ENCODE measurements at regions not wholly inside any gene's neighbourhood (a gene's known extent, or its start where the extent isn't known, plus 50 kb on each side); places are given as distances from the start of the nearest gene placed in this dataset.

DNA sequence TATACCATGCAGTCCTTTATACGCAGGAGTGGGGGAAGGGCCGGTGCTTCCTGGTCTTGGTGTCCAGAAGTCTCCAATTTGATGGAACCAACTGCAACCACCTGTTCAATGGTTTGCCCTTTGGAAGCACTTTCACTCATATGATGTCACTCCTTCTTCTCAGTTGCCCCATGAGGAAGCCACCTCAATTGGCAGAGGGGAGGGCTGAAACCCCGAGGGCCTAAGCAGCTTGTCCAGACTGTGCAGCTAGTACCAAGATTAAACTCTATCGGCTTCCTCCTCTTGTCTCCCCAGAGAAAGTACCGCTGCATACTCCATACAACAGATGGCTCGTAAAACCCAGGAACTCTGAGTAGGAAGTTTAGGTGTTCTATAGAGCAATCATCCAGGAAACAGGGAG, 789.4 kb downstream of the TYW1 start:
- intact Hi-C loops (cut with micrococcal nuclease), result no loop called here
- Mint-ChIP-seq H3K4me3 (no peak overlapping the region), H3K9me3 (peaks cover 12% of the 10 kb centered on the region), H3K27me3 (ENCODE audit: low read depth) (no peaks in the 10 kb centered on the region), H3K27ac (no peak overlapping the region), H3K4me1 (ENCODE audit: low read depth) (no peaks in the 10 kb centered on the region), H3K36me3 (ENCODE audit: low read depth) (no peaks in the 10 kb centered on the region)
- no peak for DNase-seq
- CTCF ChIA-PET, result no interaction called here

DNA sequence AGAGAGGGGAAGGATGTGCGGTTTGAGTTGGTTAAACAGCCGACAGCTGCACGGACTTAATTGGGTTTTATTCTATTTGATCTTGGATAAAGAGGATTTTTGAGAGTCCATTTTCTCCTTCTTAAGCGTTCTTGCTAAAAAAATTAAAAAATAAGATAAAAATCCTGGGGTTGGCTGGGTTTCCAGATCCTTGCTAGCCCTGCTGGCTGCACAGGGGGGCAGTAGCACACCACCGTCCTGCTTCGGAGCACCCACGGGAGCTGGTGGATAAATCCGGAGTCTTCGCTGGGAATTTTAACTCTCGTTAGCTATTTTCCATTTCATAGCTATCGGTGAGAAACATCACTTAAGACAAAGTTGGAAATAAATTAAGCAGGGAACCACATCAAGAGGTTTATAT, 792.0 kb downstream of the TYW1 start:
- DNase-seq, result no peak
- Mint-ChIP-seq H3K4me3 (no peak overlapping the region), H3K27me3 (ENCODE audit: low read depth) (no peaks in the 10 kb centered on the region), H3K36me3 (ENCODE audit: low read depth) (no peaks in the 10 kb centered on the region), H3K4me1 (ENCODE audit: low read depth) (no peaks in the 10 kb centered on the region), H3K9me3 (peaks cover 7% of the 10 kb centered on the region), H3K27ac (no peak overlapping the region)
- intact Hi-C loops (cut with micrococcal nuclease), result no loop called here
- CTCF ChIA-PET, result no interaction called here

DNA sequence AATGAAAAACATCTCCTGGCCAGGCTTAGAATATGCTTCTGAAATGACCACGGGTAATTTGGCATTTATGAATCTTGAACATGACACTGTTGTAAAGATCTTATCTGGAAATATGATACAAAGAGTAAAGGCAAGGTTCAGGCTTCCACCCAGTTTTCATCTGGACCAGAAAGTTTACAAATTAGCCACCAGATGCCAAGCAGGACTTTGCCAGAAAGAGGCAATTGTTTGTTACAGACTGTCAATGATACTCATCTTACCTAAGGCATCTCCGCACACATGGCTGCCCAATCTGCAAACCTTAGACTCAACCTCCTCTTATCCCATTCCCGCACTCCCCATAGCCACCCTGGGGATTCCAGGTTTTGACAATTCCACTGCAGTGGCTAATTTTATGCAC, 795.3 kb downstream of the TYW1 start:
- Mint-ChIP-seq H3K4me1 (ENCODE audit: low read depth) (no peaks in the 10 kb centered on the region), H3K9me3 (peaks cover 10% of the 10 kb centered on the region), H3K27me3 (ENCODE audit: low read depth) (no peaks in the 10 kb centered on the region), H3K4me3 (no peak overlapping the region), H3K36me3 (ENCODE audit: low read depth) (no peaks in the 10 kb centered on the region), H3K27ac (no peak overlapping the region)
- no peak for DNase-seq
- CTCF ChIA-PET, result no interaction called here
- intact Hi-C loops (cut with micrococcal nuclease), result no loop called here

DNA sequence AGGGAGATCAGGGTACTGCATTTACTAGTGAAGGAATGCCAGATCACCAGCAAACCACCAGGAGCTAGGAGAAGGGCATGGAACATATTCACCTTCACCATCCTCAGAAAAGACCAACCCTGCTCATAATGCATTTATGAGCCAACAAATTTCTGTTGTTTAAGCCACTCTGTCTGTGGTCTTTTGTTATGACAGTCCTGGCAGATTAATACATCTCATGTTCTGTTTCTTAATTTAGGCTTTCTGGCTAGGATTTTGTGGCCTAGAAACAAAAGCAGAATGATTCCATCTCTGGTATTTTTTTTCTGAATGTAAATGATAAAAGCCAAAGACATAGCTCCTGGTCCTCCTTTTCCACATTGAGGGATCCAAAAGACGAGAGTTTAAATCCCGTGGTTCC, 797.9 kb downstream of the TYW1 start:
- no peak for DNase-seq
- no peaks in the 10 kb centered on the region for H3K27me3 Mint-ChIP-seq (ENCODE audit: low read depth)
- H3K4me1 Mint-ChIP-seq (ENCODE audit: low read depth), result no peaks in the 10 kb centered on the region
- H3K36me3 Mint-ChIP-seq (ENCODE audit: low read depth), result no peaks in the 10 kb centered on the region
- H3K27ac Mint-ChIP-seq, result no peak overlapping the region
- intact Hi-C loops (cut with micrococcal nuclease), result no loop called here
- no peak overlapping the region for H3K4me3 Mint-ChIP-seq
- CTCF ChIA-PET, result no interaction called here
- peaks cover 8% of the 10 kb centered on the region for H3K9me3 Mint-ChIP-seq

DNA sequence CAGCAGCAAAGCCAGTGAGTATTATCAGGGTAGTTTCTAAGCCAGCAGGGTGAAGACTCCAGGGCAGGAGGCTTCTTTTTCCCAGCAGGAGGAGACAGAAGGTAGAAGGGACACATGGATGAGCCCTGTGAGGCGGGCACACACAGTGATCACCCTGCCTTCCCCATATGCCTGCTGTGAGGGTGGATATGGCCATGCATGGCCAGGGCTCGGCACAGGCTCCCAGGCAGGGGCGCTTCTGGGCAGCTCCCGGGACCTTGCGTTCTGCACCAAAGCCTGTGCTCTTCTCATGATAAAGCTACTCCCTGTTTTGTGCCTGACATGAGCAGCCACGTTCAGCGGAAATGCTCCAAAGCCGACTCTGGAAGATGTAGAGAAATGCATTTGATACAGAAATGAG, 807.2 kb downstream of the TYW1 start:
- Mint-ChIP-seq H3K27me3 (ENCODE audit: low read depth) (no peaks in the 10 kb centered on the region), H3K4me1 (ENCODE audit: low read depth) (no peaks in the 10 kb centered on the region), H3K27ac (no peak overlapping the region), H3K4me3 (no peak overlapping the region), H3K9me3 (peaks cover 24% of the 10 kb centered on the region), H3K36me3 (ENCODE audit: low read depth) (no peaks in the 10 kb centered on the region)
- no peak for DNase-seq
- intact Hi-C loops (cut with micrococcal nuclease), result no loop called here
- CTCF ChIA-PET, result no interaction called here

DNA sequence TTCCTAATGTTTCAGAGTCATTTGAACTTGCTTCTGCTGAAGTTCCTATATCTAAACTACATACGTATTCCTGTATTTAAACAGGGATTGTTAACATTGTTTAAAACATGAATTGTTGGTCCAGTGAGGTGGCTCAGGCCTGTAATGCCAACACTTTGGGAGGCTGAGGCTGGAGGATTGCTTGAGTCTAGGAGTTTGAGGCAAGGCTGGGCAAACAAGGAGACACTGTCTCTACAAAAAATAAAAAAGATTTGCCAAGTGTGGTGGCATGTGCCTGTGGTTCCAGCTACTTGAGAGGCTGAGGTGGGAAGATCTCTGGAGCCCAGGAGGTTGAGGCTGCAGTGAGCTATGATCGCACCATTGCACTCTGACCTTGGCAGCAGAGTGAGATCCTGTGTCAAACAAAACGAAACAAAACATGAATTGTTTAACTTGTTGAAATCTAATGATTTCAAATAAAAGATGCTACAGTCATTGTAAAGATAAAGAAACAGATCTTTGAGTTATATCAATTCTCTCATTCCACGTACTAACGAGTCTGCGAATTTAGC, 809.4 kb downstream of the TYW1 start:
- Mint-ChIP-seq H3K36me3 (ENCODE audit: low read depth) (no peaks in the 10 kb centered on the region), H3K27me3 (ENCODE audit: low read depth) (no peaks in the 10 kb centered on the region)
- intact Hi-C loops (cut with micrococcal nuclease), result no loop called here

DNA sequence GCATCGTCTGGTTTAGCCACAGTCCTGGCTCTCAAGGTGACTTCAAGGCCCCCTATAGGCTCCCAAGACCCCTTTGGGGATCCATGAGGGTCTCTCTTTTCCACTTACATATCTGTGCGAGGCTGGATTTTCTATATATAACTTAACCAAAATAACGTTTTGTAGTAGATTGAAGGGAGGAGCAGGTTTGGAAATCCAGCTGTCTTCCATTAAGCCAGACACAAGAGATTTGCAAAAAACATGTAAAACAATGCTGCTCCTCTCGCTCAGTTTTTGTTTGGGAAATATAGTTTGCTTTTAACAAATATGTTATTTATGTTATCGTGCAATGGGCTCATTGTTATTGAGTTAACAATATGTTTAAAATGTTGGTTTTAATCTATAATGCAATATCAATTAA, 811.2 kb downstream of the TYW1 start:
- intact Hi-C loops (cut with micrococcal nuclease), result no loop called here
- Mint-ChIP-seq H3K4me1 (ENCODE audit: low read depth) (no peaks in the 10 kb centered on the region), H3K9me3 (peaks cover 9% of the 10 kb centered on the region), H3K27me3 (ENCODE audit: low read depth) (no peaks in the 10 kb centered on the region), H3K36me3 (ENCODE audit: low read depth) (no peaks in the 10 kb centered on the region), H3K27ac (no peak overlapping the region), H3K4me3 (no peak overlapping the region)
- CTCF ChIA-PET, result no interaction called here
- DNase-seq, result no peak

More for the DNA sequence above, 809.4 kb downstream of the TYW1 start:
- no peak overlapping the region for H3K4me3 Mint-ChIP-seq
- peaks cover 14% of the 10 kb centered on the region for H3K9me3 Mint-ChIP-seq
- H3K27ac Mint-ChIP-seq, result no peak overlapping the region
- DNase-seq, result no peak
- H3K4me1 Mint-ChIP-seq (ENCODE audit: low read depth), result no peaks in the 10 kb centered on the region
- CTCF ChIA-PET, result no interaction called here

DNA sequence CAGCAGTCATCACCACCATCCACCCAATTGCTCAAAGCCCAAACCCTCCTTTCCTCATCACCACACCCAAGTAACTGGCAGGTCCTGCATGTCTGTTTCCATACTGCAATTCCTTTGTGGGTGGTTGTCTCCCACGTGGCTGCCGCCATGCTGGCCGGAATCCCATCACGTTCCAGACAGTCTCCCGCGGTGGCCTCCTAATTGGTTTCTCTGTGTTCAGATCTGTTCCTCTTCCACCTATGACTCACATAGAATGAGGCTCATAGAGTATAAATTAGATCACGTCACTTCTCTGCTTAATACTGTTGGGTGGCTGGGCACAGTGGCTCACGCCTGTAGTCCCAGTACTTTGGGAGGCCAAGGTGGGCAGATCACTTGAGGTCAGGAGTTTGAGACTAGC, 813.0 kb downstream of the TYW1 start:
- no peaks in the 10 kb centered on the region for H3K4me1 Mint-ChIP-seq (ENCODE audit: low read depth)
- CTCF ChIA-PET, result no interaction called here
- peaks cover 3% of the 10 kb centered on the region for H3K9me3 Mint-ChIP-seq
- no peak for DNase-seq
- H3K27ac Mint-ChIP-seq, result no peak overlapping the region
- H3K36me3 Mint-ChIP-seq (ENCODE audit: low read depth), result no peaks in the 10 kb centered on the region
- no peaks in the 10 kb centered on the region for H3K27me3 Mint-ChIP-seq (ENCODE audit: low read depth)
- no peak overlapping the region for H3K4me3 Mint-ChIP-seq
- intact Hi-C loops (cut with micrococcal nuclease), result no loop called here

DNA sequence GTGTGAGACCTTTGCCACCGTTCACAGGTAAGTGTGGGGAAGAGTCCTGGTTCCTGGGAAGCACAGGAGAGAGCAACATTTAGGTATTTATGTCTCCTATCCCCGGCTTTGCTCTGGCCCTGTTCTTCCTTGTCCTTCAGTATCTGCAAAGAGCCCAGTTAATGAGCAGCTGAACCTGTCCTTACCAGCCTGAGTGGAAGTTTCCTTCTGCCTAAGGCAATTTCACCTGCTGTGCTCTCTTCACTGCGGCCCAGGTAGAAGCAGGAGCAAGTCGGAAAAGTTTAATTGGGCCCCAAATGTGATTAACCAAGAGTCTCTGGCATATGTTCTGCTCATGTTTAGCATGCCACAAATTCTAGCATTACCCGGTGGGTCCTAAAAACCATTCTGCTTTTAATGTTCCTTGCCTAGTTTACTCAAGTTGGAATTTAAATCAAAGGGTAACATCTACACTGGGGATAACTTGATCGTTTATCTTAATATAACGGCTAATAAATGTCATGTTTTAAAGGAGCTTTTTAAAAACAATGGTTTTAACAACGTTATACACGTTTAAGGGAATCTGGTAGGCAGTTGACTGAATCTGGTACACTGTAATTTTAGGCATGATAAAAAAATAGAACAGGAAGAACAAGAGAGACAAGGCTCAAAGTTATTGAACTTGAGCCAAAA, 817.1 kb downstream of the TYW1 start:
- intact Hi-C loops (cut with micrococcal nuclease), result no loop called here
- Mint-ChIP-seq H3K36me3 (ENCODE audit: low read depth) (no peaks in the 10 kb centered on the region), H3K4me1 (ENCODE audit: low read depth) (no peaks in the 10 kb centered on the region), H3K4me3 (no peak overlapping the region), H3K27ac (no peak overlapping the region), H3K9me3 (peaks cover 3% of the 10 kb centered on the region), H3K27me3 (ENCODE audit: low read depth) (no peaks in the 10 kb centered on the region)
- DNase-seq, result no peak
- CTCF ChIA-PET, result no interaction called here

DNA sequence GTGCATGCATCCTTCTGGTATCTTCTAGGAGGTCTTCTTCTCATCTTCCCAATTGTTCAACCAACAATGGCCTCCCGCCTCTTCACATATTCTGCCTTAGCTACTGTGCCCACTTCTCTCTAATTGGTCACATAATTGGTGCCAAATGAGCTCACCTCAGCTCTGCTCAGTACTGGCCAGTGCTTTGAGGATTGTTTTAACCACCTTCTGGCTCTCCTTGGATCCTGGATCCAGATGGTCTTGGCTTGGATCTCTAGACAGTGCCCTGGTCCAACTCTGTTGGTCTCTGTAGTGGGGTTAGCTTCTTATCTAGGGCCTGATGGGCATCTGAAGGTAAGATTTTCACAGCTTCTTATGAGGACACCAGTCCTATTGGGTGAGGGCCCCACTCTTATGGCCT, 820.8 kb downstream of the TYW1 start:
- intact Hi-C loops (cut with micrococcal nuclease), result no loop called here
- no peak overlapping the region for H3K4me3 Mint-ChIP-seq
- H3K9me3 Mint-ChIP-seq, result peaks cover 12% of the 10 kb centered on the region
- H3K27ac Mint-ChIP-seq, result no peak overlapping the region
- H3K27me3 Mint-ChIP-seq (ENCODE audit: low read depth), result no peaks in the 10 kb centered on the region
- DNase-seq, result no peak
- H3K4me1 Mint-ChIP-seq (ENCODE audit: low read depth), result no peaks in the 10 kb centered on the region
- no peaks in the 10 kb centered on the region for H3K36me3 Mint-ChIP-seq (ENCODE audit: low read depth)
- CTCF ChIA-PET, result no interaction called here

DNA sequence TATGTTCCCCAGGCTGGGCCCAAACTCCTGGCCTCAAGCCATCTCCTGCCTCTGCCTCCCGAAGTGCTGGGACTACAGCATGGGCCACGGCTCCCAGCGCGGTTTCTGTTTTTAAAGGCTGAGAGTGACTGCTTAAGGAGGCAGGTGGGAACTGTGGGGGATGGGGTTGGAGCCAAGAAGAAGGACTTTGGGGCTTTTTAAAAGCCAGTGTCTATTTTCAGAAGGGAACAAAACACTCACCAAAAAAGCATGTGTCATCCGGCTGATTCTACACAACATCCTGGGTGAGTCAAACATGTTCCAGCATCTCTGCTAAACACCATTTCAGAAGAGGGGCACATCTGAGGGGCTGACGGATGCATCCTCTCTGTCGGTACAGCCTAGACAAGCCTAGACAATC, 824.5 kb downstream of the TYW1 start:
- intact Hi-C loops (cut with micrococcal nuclease), result no loop called here
- no peak for DNase-seq
- Mint-ChIP-seq H3K9me3 (peaks cover 12% of the 10 kb centered on the region), H3K27me3 (ENCODE audit: low read depth) (no peaks in the 10 kb centered on the region), H3K27ac (no peak overlapping the region), H3K4me1 (ENCODE audit: low read depth) (no peaks in the 10 kb centered on the region), H3K4me3 (no peak overlapping the region), H3K36me3 (ENCODE audit: low read depth) (no peaks in the 10 kb centered on the region)
- CTCF ChIA-PET, result no interaction called here

DNA sequence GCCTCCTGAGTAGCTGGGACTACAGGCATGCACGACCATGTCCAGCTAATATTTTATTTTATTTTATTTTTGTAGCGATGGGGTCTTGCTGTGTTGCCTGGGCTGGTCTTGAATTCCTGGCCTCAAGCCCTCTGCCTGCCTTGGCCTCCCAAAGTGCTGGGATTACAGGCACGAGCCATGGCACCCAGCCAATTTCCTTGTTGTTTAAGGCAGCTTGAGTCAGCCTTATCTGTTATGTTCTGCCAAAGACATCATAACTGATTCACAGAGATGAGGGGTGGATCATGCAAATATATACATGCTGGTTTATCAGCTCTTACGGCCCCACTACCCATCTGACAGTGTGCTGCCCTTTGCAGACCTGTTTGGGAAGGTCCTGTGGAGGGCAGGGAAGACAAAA, 826.7 kb downstream of the TYW1 start:
- H3K9me3 Mint-ChIP-seq, result peaks cover 13% of the 10 kb centered on the region
- intact Hi-C loops (cut with micrococcal nuclease), result no loop called here
- no peak overlapping the region for H3K27ac Mint-ChIP-seq
- no peak for DNase-seq
- CTCF ChIA-PET, result no interaction called here
- no peaks in the 10 kb centered on the region for H3K4me1 Mint-ChIP-seq (ENCODE audit: low read depth)
- no peak overlapping the region for H3K4me3 Mint-ChIP-seq
- no peaks in the 10 kb centered on the region for H3K27me3 Mint-ChIP-seq (ENCODE audit: low read depth)
- no peaks in the 10 kb centered on the region for H3K36me3 Mint-ChIP-seq (ENCODE audit: low read depth)

DNA sequence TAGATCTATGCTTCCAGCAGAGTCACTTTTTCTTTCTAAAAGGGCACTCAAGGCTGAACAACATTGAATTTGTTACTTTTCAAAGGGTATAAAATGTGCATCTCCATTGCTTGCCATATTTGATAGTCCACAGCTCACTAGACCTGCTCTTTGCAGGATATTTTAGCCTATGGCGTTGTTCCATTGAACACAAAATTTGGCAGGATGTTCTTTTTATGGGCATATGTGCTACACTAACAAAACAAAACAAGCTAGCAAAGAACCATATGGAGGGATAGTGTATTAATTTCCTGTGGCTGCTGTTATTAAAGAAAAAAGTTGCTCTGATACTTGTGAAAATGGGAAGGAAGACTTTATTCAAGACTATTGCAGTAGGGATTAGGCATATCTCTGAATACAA, 828.7 kb downstream of the TYW1 start:
- Mint-ChIP-seq H3K27me3 (ENCODE audit: low read depth) (no peaks in the 10 kb centered on the region), H3K27ac (no peak overlapping the region), H3K36me3 (ENCODE audit: low read depth) (no peaks in the 10 kb centered on the region), H3K9me3 (peaks cover 8% of the 10 kb centered on the region), H3K4me1 (ENCODE audit: low read depth) (no peaks in the 10 kb centered on the region), H3K4me3 (no peak overlapping the region)
- no peak for DNase-seq
- CTCF ChIA-PET, result no interaction called here
- intact Hi-C loops (cut with micrococcal nuclease), result no loop called here

DNA sequence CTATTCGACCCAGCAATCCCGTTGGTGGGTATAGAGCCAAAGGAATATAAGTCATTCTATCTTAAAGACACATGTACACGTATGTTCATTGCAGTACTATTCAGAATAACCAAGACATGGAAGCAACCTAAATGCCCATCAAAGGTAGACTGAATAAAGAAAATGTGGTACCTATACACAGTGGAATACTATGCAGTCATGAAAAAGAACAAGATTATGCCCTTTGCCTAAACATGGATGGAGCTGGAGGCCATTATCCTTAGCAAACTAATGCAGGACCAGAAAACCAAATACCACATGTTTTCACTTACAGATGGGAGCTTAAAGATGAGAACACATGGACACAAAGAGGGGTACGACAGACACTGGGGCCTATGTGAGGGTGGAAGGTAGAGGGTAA, 845.3 kb downstream of the TYW1 start:
- Mint-ChIP-seq H3K27me3 (ENCODE audit: low read depth) (no peaks in the 10 kb centered on the region), H3K36me3 (ENCODE audit: low read depth) (no peaks in the 10 kb centered on the region), H3K27ac (no peak overlapping the region), H3K4me1 (ENCODE audit: low read depth) (no peaks in the 10 kb centered on the region), H3K4me3 (no peak overlapping the region), H3K9me3 (peaks cover 8% of the 10 kb centered on the region)
- CTCF ChIA-PET, result no interaction called here
- DNase-seq, result no peak
- intact Hi-C loops (cut with micrococcal nuclease), result no loop called here

Measured in activated naive CD4-positive, alpha-beta T cell treated with anti-CD3 and anti-CD28 coated beads for 36 hours (primary cell).